ENCODE measurements at regions not wholly inside any gene's neighbourhood (a gene's known extent, or its start where the extent isn't known, plus 50 kb on each side); places are given as distances from the start of the nearest gene placed in this dataset.

- DNase-seq (ENCODE audit: low spot score) (no peak), ATAC-seq (ENCODE audit: low FRiP score) (no peak)
- TF ChIP-seq CTCF (IDR thresholded peaks at IDR 0.05), result no peak
Measured at GRCh38 chrX:39757971-39758370, 339.8 kb downstream of the BCOR start.

GRCh38 chrX:39758791-39759525 lies 338.8 kb downstream of the BCOR start:
- ATAC-seq (ENCODE audit: low FRiP score) (no peak), DNase-seq (ENCODE audit: low spot score) (no peak)
- no peak for TF ChIP-seq CTCF (IDR thresholded peaks at IDR 0.05)

GRCh38 chrX:39759526-39760224 lies 338.1 kb downstream of the BCOR start:
- DNase-seq (ENCODE audit: low spot score) (no peak), ATAC-seq (ENCODE audit: low FRiP score) (no peak)
- no peak for TF ChIP-seq CTCF (IDR thresholded peaks at IDR 0.05)

- ATAC-seq (ENCODE audit: low FRiP score), result peak; percentile 58
- no peak for DNase-seq (ENCODE audit: low spot score)
- no peak for TF ChIP-seq CTCF (IDR thresholded peaks at IDR 0.05)
Measured at GRCh38 chrX:39760930-39761329, 336.8 kb downstream of the BCOR start.

- DNase-seq (ENCODE audit: low spot score) (no peak), ATAC-seq (ENCODE audit: low FRiP score) (no peak)
- no peak for TF ChIP-seq CTCF (IDR thresholded peaks at IDR 0.05)
Measured at GRCh38 chrX:39762266-39762841, 335.4 kb downstream of the BCOR start.

GRCh38 chrX:39764441-39764914 lies 333.3 kb downstream of the BCOR start:
- DNase-seq (ENCODE audit: low spot score), result no peak
- no peak for ATAC-seq (ENCODE audit: low FRiP score)
- no peak for TF ChIP-seq CTCF (IDR thresholded peaks at IDR 0.05)
